Thymus (tissue), 11 donors: ENCODE measurements at regions not wholly inside any gene's neighbourhood (a gene's known extent, or its start where the extent isn't known, plus 50 kb on each side); places are given as distances from the start of the nearest gene placed in this dataset.

Source experiments
- DNase-seq, 9 donors: peaks; one replicate each; pipeline ENCODE4 v3.0.0-alpha.2; 2013; ENCODE audit warnings: low spot score in 9 of 9, low read depth in 6 of 9, missing footprints in 1 of 9
- H3K27ac ChIP-seq, 2 donors: one replicate each; pipeline ENCODE4 v1.5.1; 2013; ENCODE audit warnings: control low read depth in 1 of 2, low read depth in 1 of 2, low read length in 1 of 2, mild to moderate bottlenecking in 1 of 2, moderate library complexity in 1 of 2
- H3K27me3 ChIP-seq, 2 donors: one replicate each; pipeline ENCODE4 v1.5.1; 2013; ENCODE audit warnings: low read length in 1 of 2; ENCODE audit not compliant: control insufficient read depth in 2 of 2, insufficient read depth in 1 of 2
- H3K36me3 ChIP-seq, 2 donors: one replicate each; pipeline ENCODE4 v1.5.1; 2013; ENCODE audit warnings: low read length in 1 of 2, mild to moderate bottlenecking in 1 of 2, moderate library complexity in 1 of 2; ENCODE audit not compliant: control insufficient read depth in 2 of 2, insufficient read depth in 2 of 2
- H3K4me1 ChIP-seq, 2 donors: one replicate each; pipeline ENCODE4 v1.5.1; 2013; ENCODE audit warnings: low read length in 2 of 2; ENCODE audit not compliant: control insufficient read depth in 2 of 2, insufficient read depth in 2 of 2
- H3K4me3 ChIP-seq, 2 donors: one replicate each; pipeline ENCODE4 v1.5.1; 2013; ENCODE audit warnings: low read length in 2 of 2, control low read depth in 1 of 2, mild to moderate bottlenecking in 1 of 2
- H3K9me3 ChIP-seq, 2 donors: one replicate each; pipeline ENCODE4 v1.5.1; 2013; ENCODE audit warnings: low read length in 1 of 2, mild to moderate bottlenecking in 1 of 2; ENCODE audit not compliant: control insufficient read depth in 2 of 2, insufficient read depth in 1 of 2
- WGBS: extraction: QIAGEN DNeasy Blood & Tissue Kit; methylation state at CpG from one replicate; pipeline ENCODE4 v1.1.7; 2013; 5-methylcytosine and 5-hydroxymethylcytosine counted together
- donor health status: healthy.

DNA sequence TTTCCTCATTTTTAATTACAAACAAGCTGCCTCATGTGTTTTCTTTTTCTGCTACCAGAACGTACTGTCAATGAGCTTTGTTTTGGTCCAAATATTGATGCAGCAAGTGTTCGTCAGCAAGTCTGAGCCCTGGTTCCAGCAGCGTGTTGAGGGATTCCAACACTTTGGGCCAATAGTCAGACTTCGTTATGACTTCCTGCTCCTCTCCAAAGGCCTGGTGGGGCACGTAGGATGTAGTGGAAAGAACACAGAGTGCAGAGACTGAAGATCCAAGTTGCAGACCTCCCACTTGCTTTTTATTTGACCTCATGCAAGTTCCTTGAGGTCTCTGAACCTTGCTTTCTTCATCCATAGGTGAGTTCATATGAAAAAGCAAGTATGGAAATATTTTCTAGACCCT is 138.2 kb downstream of the BBOX1 start:
- WGBS = 93% methylated on average over 5 of the region's 5 CpGs
- Histone ChIP-seq H3K4me1 (no peaks in the 10 kb centered on the region), H3K27me3 (no peaks in the 10 kb centered on the region), H3K27ac (no peak overlapping the region), H3K4me3 (no peak overlapping the region), H3K36me3 (no peaks in the 10 kb centered on the region), H3K9me3 (no peaks in the 10 kb centered on the region)
- no peak for DNase-seq
